HEK293 (cell line): ENCODE measurements at regions not wholly inside any gene's neighbourhood (a gene's known extent, or its start where the extent isn't known, plus 50 kb on each side); places are given as distances from the start of the nearest gene placed in this dataset.

ENCODE experiments used
- CTCF ChIA-PET: fragments of 350-600 bp; formaldehyde crosslinking; extraction: SDS; loops from one replicate; lab custom pipeline; 2021; ENCODE audit warnings: antibody characterized with exemption; lab: Yijun Ruan, JAX
- POLR2A ChIA-PET: fragments of 300-600 bp; formaldehyde crosslinking; extraction: SDS; loops from one replicate; lab custom pipeline; 2020; ENCODE audit warnings: antibody characterized with exemption, inconsistent platforms; lab: Yijun Ruan, JAX
- H3K27ac ChIP-seq: fragments of 200-500 bp; sonication (Bioruptor generic); 2 replicates; pipeline ENCODE4 v1.5.1; 2014; ENCODE audit warnings: low read depth, low read length, control low read depth, inconsistent platforms; ENCODE audit errors: extremely low read depth
- H3K36me3 ChIP-seq, 2 experiments: fragments of 200-500 bp in 1 of 2; sonication (Bioruptor generic) in 1 of 2; 1 replicate in 1 of 2; 2 replicates in 1 of 2; pipeline ENCODE4 v1.5.1; 2014 to 2017; ENCODE audit warnings: inconsistent platforms in 2 of 2, low read length in 2 of 2; ENCODE audit not compliant: control insufficient read depth in 2 of 2, insufficient read depth in 1 of 2
- H3K4me1 ChIP-seq: fragments of 200-500 bp; sonication (Bioruptor generic); 2 replicates; pipeline ENCODE4 v1.5.1; 2014; ENCODE audit warnings: mild to moderate bottlenecking, low read length, inconsistent platforms; ENCODE audit not compliant: control insufficient read depth, insufficient read depth
- H3K4me3 ChIP-seq: 2 replicates; pipeline ENCODE4 v1.5.1; 2011; ENCODE audit warnings: low read depth, mild to moderate bottlenecking, control low read depth, low read length, moderate library complexity
- H3K9me3 ChIP-seq: fragments of 200-500 bp; sonication (Bioruptor generic); 2 replicates; pipeline ENCODE4 v1.5.1; 2014; ENCODE audit warnings: low read depth, low read length, inconsistent platforms; ENCODE audit not compliant: control insufficient read depth, insufficient read depth
- BCL11A ChIP-seq: fragments of 450-650 bp; formaldehyde crosslinking; IDR thresholded peaks from 2 replicates; pipeline ENCODE4 v1.5.1; 2016; ENCODE audit warnings: low read depth, missing biosample characterization, missing genetic modification characterization
- BCL11B ChIP-seq: fragments of 450-650 bp; formaldehyde crosslinking; IDR thresholded peaks from 2 replicates; pipeline ENCODE4 v1.5.1; 2016; ENCODE audit warnings: low read depth, missing biosample characterization, missing genetic modification characterization
- ELK4 ChIP-seq: IDR thresholded peaks from 2 replicates; pipeline ENCODE4 v1.6.1; 2011; ENCODE audit warnings: mild to moderate bottlenecking, low read depth, low read length, borderline replicate concordance
- KLF17 ChIP-seq: fragments of 450-650 bp; formaldehyde crosslinking; IDR thresholded peaks from 2 replicates; pipeline ENCODE4 v1.5.1; 2016; ENCODE audit warnings: missing biosample characterization, missing genetic modification characterization
- PRDM1 ChIP-seq: fragments of 450-650 bp; formaldehyde crosslinking; IDR thresholded peaks from 2 replicates; pipeline ENCODE4; 2016; ENCODE audit warnings: missing biosample characterization, missing genetic modification characterization
- PRDM4 ChIP-seq: fragments of 450-650 bp; formaldehyde crosslinking; IDR thresholded peaks from 2 replicates; pipeline ENCODE4 v1.5.1; 2017; ENCODE audit warnings: missing biosample characterization, missing genetic modification characterization
- SP3 ChIP-seq: fragments of 450-650 bp; formaldehyde crosslinking; IDR thresholded peaks from 2 replicates; pipeline ENCODE4 v1.5.1; 2016; ENCODE audit warnings: missing biosample characterization, missing genetic modification characterization
- SP7 ChIP-seq: fragments of 450-650 bp; formaldehyde crosslinking; IDR thresholded peaks from 2 replicates; pipeline ENCODE4 v1.5.1; 2016; ENCODE audit warnings: missing biosample characterization, missing genetic modification characterization
- ZBTB49 ChIP-seq: fragments of 450-650 bp; formaldehyde crosslinking; IDR thresholded peaks from 2 replicates; pipeline ENCODE4 v1.5.1; 2016; ENCODE audit warnings: missing biosample characterization, missing genetic modification characterization, low read depth
- ZBTB8A ChIP-seq: fragments of 450-650 bp; formaldehyde crosslinking; IDR thresholded peaks from 2 replicates; pipeline ENCODE4 v1.5.1; 2016; ENCODE audit warnings: missing biosample characterization, missing genetic modification characterization
- ZNF138 ChIP-seq: fragments of 450-650 bp; formaldehyde crosslinking; IDR thresholded peaks from 2 replicates; pipeline ENCODE4 v1.5.1; 2016; ENCODE audit warnings: missing biosample characterization, missing genetic modification characterization, borderline replicate concordance
- ZNF248 ChIP-seq: fragments of 450-650 bp; formaldehyde crosslinking; IDR thresholded peaks from 2 replicates; pipeline ENCODE4 v1.5.1; 2017; ENCODE audit warnings: missing biosample characterization, missing genetic modification characterization
- ZNF354C ChIP-seq: fragments of 450-650 bp; formaldehyde crosslinking; IDR thresholded peaks from 2 replicates; pipeline ENCODE4 v1.5.1; 2016; ENCODE audit warnings: missing biosample characterization, missing genetic modification characterization, low read depth, borderline replicate concordance
- ZNF529 ChIP-seq: fragments of 450-650 bp; formaldehyde crosslinking; IDR thresholded peaks from 2 replicates; pipeline ENCODE4 v1.5.1; 2017; ENCODE audit warnings: missing genetic modification characterization, missing biosample characterization; ENCODE audit not compliant: insufficient replicate concordance
- ZNF580 ChIP-seq: fragments of 450-650 bp; formaldehyde crosslinking; IDR thresholded peaks from 2 replicates; pipeline ENCODE4 v1.5.1; 2016; ENCODE audit warnings: missing biosample characterization, missing genetic modification characterization
- ZNF692 ChIP-seq: fragments of 450-650 bp; formaldehyde crosslinking; IDR thresholded peaks from 2 replicates; pipeline ENCODE4 v1.5.1; 2016; ENCODE audit warnings: missing biosample characterization, missing genetic modification characterization

GRCh38 chr3:542021-542420, 345.5 kb downstream of the CHL1 start (continued):
- TF ChIP-seq BCL11B (tag by site-specific recombination) = no peak
- no peak for TF ChIP-seq ZBTB49 (tag by site-specific recombination)

GRCh38 chr3:549636-550035, 353.1 kb downstream of the CHL1 start:
- Histone ChIP-seq H3K4me1 (no peaks in the 10 kb centered on the region), H3K27ac (no peak overlapping the region), H3K4me3 (no peak overlapping the region), H3K9me3 (no peaks in the 10 kb centered on the region), H3K36me3 (no peaks in the 10 kb centered on the region)
- no peak for TF ChIP-seq ZNF580
- TF ChIP-seq ZBTB8A (tag by site-specific recombination) = no peak
- no peak for TF ChIP-seq ZNF529
- ChIA-PET CTCF (no interaction called here), POLR2A (no interaction called here)

- no peak overlapping the region for H3K27ac ChIP-seq
- no peaks in the 10 kb centered on the region for H3K36me3 ChIP-seq
- POLR2A ChIA-PET = no interaction called here
- no peak overlapping the region for H3K4me3 ChIP-seq
- no peaks in the 10 kb centered on the region for H3K9me3 ChIP-seq
- no peaks in the 10 kb centered on the region for H3K4me1 ChIP-seq
- CTCF ChIA-PET = no interaction called here
- no peak for TF ChIP-seq ZNF580
- TF ChIP-seq ELK4 = no peak
- no peak for TF ChIP-seq KLF17
- TF ChIP-seq ZNF692 (tag by site-specific recombination) = no peak
- TF ChIP-seq ZNF248 = no peak
- TF ChIP-seq PRDM4 (tag by site-specific recombination) = no peak
- no peak for TF ChIP-seq SP7
- TF ChIP-seq PRDM1 = no peak
- TF ChIP-seq ZNF138 = no peak
- no peak for TF ChIP-seq SP3 (tag by site-specific recombination)
- no peak for TF ChIP-seq ZNF354C (tag by site-specific recombination)
- no peak for TF ChIP-seq BCL11A (tag by site-specific recombination)
- TF ChIP-seq, all 188 proteins: peak for 0
These were observed 353.9 kb downstream of the CHL1 start for GRCh38 chr3:550471-550870.
